ENCODE measurements at regions not wholly inside any gene's neighbourhood (a gene's known extent, or its start where the extent isn't known, plus 50 kb on each side); places are given as distances from the start of the nearest gene placed in this dataset.

DNA sequence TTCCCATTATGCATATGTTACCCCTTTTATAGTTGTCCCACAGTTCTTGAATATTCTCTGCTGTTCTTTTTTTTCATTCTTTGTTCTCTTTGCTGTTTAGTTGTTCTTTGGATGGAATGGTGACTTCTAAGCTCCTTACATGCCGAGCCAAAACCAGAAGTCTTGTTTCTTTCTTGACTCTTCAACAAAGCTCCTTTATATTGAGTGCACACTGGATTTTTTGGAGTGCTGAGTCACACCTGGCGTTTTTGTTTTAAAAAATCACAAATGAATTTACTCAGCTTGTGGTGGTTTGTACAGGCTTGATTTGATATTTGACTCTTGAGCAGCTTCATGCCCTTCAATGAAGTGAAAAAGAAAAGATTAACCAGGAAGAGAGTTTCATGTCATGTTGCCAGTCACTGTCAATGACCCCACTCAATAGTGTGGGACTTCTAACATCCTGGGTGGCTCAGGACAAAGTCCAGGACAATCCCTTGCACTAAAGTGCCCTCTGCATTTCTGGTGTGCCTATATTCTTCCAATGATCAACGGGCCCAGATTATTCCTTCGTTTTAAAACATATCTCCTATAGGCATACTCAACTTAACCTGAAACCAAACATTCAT is 112.4 kb upstream of the SLC38A4 start (continued):
- TF ChIP-seq, protein P1, sequence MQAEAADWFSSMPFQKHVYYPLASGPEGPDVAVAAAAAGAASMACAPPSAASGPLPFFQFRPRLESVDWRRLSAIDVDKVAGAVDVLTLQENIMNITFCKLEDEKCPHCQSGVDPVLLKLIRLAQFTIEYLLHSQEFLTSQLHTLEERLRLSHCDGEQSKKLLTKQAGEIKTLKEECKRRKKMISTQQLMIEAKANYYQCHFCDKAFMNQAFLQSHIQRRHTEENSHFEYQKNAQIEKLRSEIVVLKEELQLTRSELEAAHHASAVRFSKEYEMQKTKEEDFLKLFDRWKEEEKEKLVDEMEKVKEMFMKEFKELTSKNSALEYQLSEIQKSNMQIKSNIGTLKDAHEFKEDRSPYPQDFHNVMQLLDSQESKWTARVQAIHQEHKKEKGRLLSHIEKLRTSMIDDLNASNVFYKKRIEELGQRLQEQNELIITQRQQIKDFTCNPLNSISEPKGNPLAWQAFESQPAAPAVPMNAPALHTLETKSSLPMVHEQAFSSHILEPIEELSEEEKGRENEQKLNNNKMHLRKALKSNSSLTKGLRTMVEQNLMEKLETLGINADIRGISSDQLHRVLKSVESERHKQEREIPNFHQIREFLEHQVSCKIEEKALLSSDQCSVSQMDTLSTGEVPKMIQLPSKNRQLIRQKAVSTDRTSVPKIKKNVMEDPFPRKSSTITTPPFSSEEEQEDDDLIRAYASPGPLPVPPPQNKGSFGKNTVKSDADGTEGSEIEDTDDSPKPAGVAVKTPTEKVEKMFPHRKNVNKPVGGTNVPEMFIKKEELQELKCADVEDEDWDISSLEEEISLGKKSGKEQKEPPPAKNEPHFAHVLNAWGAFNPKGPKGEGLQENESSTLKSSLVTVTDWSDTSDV (CRISPR knock-in tag; IDR thresholded peaks at IDR 0.05): no peak
- TF ChIP-seq RFX5 (IDR thresholded peaks at IDR 0.05; ENCODE audit: low read depth, low read length) (no peak), CHD2 (IDR thresholded peaks at IDR 0.05; ENCODE audit: low read depth, low read length) (no peak), ZNF850 (CRISPR knock-in tag; conservative IDR thresholded peaks at IDR 0.05) (no peak), POLR2AphosphoS5 (IDR thresholded peaks at IDR 0.05; ENCODE audit: low read depth, low read length) (no peak), RCOR2 (CRISPR knock-in tag; IDR thresholded peaks at IDR 0.05) (no peak), ZNF75D (CRISPR knock-in tag; IDR thresholded peaks at IDR 0.05; ENCODE audit: borderline replicate concordance) (no peak), ATRX (CRISPR knock-in tag; IDR thresholded peaks at IDR 0.05; ENCODE audit: borderline replicate concordance) (no peak), PAWR (CRISPR knock-in tag; IDR thresholded peaks at IDR 0.05; ENCODE audit: borderline replicate concordance) (no peak), ZSCAN20 (CRISPR knock-in tag; IDR thresholded peaks at IDR 0.05; ENCODE audit: borderline replicate concordance) (no peak), HMGA1 (CRISPR knock-in tag; conservative IDR thresholded peaks at IDR 0.05) (no peak), ZNF589 (CRISPR knock-in tag; conservative IDR thresholded peaks at IDR 0.05) (no peak), NBN (conservative IDR thresholded peaks at IDR 0.05) (no peak)
- TF ChIP-seq, protein P2, sequence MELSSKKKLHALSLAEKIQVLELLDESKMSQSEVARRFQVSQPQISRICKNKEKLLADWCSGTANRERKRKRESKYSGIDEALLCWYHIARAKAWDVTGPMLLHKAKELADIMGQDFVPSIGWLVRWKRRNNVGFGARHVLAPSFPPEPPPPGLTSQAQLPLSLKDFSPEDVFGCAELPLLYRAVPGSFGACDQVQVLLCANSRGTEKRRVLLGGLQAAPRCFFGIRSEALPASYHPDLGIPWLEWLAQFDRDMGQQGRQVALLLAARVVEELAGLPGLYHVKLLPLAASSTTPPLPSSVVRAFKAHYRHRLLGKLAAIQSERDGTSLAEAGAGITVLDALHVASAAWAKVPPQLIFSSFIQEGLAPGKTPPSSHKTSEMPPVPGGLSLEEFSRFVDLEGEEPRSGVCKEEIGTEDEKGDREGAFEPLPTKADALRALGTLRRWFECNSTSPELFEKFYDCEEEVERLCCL (CRISPR knock-in tag; IDR thresholded peaks at IDR 0.05; ENCODE audit: borderline replicate concordance): no peak
- TF ChIP-seq, protein P3, sequence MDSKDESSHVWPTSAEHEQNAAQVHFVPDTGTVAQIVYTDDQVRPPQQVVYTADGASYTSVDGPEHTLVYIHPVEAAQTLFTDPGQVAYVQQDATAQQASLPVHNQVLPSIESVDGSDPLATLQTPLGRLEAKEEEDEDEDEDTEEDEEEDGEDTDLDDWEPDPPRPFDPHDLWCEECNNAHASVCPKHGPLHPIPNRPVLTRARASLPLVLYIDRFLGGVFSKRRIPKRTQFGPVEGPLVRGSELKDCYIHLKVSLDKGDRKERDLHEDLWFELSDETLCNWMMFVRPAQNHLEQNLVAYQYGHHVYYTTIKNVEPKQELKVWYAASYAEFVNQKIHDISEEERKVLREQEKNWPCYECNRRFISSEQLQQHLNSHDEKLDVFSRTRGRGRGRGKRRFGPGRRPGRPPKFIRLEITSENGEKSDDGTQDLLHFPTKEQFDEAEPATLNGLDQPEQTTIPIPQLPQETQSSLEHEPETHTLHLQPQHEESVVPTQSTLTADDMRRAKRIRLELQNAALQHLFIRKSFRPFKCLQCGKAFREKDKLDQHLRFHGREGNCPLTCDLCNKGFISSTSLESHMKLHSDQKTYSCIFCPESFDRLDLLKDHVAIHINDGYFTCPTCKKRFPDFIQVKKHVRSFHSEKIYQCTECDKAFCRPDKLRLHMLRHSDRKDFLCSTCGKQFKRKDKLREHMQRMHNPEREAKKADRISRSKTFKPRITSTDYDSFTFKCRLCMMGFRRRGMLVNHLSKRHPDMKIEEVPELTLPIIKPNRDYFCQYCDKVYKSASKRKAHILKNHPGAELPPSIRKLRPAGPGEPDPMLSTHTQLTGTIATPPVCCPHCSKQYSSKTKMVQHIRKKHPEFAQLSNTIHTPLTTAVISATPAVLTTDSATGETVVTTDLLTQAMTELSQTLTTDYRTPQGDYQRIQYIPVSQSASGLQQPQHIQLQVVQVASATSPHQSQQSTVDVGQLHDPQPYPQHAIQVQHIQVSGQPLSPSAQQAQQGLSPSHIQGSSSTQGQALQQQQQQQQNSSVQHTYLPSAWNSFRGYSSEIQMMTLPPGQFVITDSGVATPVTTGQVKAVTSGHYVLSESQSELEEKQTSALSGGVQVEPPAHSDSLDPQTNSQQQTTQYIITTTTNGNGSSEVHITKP (CRISPR knock-in tag; IDR thresholded peaks at IDR 0.05; ENCODE audit: low read depth): no peak
- TF ChIP-seq, protein P4, sequence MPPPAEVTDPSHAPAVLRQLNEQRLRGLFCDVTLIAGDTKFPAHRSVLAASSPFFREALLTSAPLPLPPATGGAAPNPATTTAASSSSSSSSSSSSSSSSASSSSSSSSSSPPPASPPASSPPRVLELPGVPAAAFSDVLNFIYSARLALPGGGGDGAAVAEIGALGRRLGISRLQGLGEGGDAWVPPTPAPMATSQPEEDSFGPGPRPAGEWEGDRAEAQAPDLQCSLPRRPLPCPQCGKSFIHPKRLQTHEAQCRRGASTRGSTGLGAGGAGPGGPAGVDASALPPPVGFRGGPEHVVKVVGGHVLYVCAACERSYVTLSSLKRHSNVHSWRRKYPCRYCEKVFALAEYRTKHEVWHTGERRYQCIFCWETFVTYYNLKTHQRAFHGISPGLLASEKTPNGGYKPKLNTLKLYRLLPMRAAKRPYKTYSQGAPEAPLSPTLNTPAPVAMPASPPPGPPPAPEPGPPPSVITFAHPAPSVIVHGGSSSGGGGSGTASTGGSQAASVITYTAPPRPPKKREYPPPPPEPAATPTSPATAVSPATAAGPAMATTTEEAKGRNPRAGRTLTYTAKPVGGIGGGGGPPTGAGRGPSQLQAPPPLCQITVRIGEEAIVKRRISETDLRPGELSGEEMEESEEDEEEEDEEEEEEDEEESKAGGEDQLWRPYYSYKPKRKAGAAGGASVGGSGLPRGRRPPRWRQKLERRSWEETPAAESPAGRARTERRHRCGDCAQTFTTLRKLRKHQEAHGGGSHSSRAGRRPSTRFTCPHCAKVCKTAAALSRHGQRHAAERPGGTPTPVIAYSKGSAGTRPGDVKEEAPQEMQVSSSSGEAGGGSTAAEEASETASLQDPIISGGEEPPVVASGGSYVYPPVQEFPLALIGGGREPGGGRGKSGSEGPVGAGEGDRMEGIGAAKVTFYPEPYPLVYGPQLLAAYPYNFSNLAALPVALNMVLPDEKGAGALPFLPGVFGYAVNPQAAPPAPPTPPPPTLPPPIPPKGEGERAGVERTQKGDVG (CRISPR knock-in tag; IDR thresholded peaks at IDR 0.05; ENCODE audit: borderline replicate concordance): no peak
- TF ChIP-seq, protein P5, sequence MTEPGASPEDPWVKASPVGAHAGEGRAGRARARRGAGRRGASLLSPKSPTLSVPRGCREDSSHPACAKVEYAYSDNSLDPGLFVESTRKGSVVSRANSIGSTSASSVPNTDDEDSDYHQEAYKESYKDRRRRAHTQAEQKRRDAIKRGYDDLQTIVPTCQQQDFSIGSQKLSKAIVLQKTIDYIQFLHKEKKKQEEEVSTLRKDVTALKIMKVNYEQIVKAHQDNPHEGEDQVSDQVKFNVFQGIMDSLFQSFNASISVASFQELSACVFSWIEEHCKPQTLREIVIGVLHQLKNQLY (CRISPR knock-in tag; IDR thresholded peaks at IDR 0.05): no peak

Data from HepG2 (cell line).